RWPE2 (cell line): ENCODE measurements at regions not wholly inside any gene's neighbourhood (a gene's known extent, or its start where the extent isn't known, plus 50 kb on each side); places are given as distances from the start of the nearest gene placed in this dataset.
"Not testable (repeated sequence)": the region's sequence is repeated elsewhere in the genome, so short reads cannot be mapped to it uniquely, and the experiment has no call there.

ENCODE experiments used
- ATAC-seq: fragments of 200-7000 bp; cut with Tn5 transposase; 3 replicates; pipeline ENCODE4 v1.9.1; 2021; ENCODE audit warnings: low read depth
- DNase-seq: peaks from one replicate; pipeline ENCODE4 v3.0.0-alpha.2; 2020; ENCODE audit warnings: low spot score
- H3K27ac ChIP-seq: fragments of 450-650 bp; 2 replicates; pipeline ENCODE4 v1.5.1; 2017; ENCODE audit warnings: mild to moderate bottlenecking; ENCODE audit not compliant: poor library complexity, severe bottlenecking
- H3K27me3 ChIP-seq: fragments of 250-450 bp; sonication (Bioruptor Pico); 2 replicates; pipeline ENCODE4 v1.5.1; 2021; ENCODE audit warnings: mild to moderate bottlenecking, moderate library complexity; ENCODE audit not compliant: insufficient read depth, poor library complexity, severe bottlenecking
- H3K36me3 ChIP-seq: fragments of 250-450 bp; sonication (Bioruptor Pico); 2 replicates; pipeline ENCODE4 v1.5.1; 2020; ENCODE audit warnings: low read depth, mild to moderate bottlenecking, moderate library complexity
- H3K4me1 ChIP-seq: fragments of 250-450 bp; sonication (Bioruptor Pico); 2 replicates; pipeline ENCODE4 v1.5.1; 2021; ENCODE audit warnings: mild to moderate bottlenecking, moderate library complexity; ENCODE audit not compliant: insufficient read depth, poor library complexity, severe bottlenecking
- H3K4me3 ChIP-seq: fragments of 250-450 bp; sonication (Bioruptor Pico); 2 replicates; pipeline ENCODE4 v1.5.1; 2021; ENCODE audit warnings: mild to moderate bottlenecking, moderate library complexity; ENCODE audit not compliant: severe bottlenecking
- H3K9me3 ChIP-seq: fragments of 250-450 bp; sonication (Bioruptor Pico); 2 replicates; pipeline ENCODE4 v1.5.1; 2021; ENCODE audit warnings: mild to moderate bottlenecking, moderate library complexity; ENCODE audit not compliant: severe bottlenecking

DNA sequence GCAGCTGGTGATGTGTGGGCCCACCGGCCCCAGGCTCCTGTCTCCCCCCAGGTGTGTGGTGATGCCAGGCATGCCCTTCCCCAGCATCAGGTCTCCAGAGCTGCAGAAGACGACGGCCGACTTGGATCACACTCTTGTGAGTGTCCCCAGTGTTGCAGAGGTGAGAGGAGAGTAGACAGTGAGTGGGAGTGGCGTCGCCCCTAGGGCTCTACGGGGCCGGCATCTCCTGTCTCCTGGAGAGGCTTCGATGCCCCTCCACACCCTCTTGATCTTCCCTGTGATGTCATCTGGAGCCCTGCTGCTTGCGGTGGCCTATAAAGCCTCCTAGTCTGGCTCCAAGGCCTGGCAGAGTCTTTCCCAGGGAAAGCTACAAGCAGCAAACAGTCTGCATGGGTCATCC, 268.4 kb downstream of the OR4F29 start:
- peak; percentile 25 for DNase-seq
- H3K36me3 ChIP-seq, ATAC-seq: not testable (repeated sequence)

DNA sequence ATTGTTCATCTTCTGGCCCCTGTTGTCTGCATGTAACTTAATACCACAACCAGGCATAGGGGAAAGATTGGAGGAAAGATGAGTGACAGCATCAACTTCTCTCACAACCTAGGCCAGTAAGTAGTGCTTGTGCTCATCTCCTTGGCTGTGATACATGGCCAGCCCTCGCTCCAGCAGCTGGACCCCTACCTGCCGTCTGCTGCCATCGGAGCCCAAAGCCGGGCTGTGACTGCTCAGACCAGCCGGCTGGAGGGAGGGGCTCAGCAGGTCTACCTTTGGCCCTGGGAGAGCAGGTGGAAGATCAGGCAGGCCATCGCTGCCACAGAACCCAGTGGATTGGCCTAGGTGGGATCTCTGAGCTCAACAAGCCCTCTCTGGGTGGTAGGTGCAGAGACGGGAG, 268.8 kb downstream of the OR4F29 start:
- not testable (repeated sequence) for H3K4me3 ChIP-seq, H3K9me3 ChIP-seq, H3K27me3 ChIP-seq, H3K4me1 ChIP-seq, H3K36me3 ChIP-seq, DNase-seq, ATAC-seq, H3K27ac ChIP-seq

More for the DNA sequence above, 268.4 kb downstream of the OR4F29 start:
- not testable (repeated sequence) for H3K27ac ChIP-seq, H3K4me3 ChIP-seq, H3K4me1 ChIP-seq, H3K27me3 ChIP-seq, H3K9me3 ChIP-seq

- H3K36me3 ChIP-seq, H3K27ac ChIP-seq, H3K27me3 ChIP-seq, ATAC-seq, H3K4me3 ChIP-seq, H3K4me1 ChIP-seq, H3K9me3 ChIP-seq: not testable (repeated sequence)
- DNase-seq: peak; percentile 66
Observed at GRCh38 chr1:181247-182216, 269.9 kb downstream of the OR4F29 start.

GRCh38 chr1:180749-181205, 270.7 kb downstream of the OR4F29 start:
- H3K27me3 ChIP-seq, H3K36me3 ChIP-seq, DNase-seq, H3K27ac ChIP-seq, H3K4me1 ChIP-seq, ATAC-seq, H3K9me3 ChIP-seq, H3K4me3 ChIP-seq: not testable (repeated sequence)

GRCh38 chr1:138842-139241, 312.6 kb downstream of the OR4F29 start:
- not testable (repeated sequence) for H3K27me3 ChIP-seq, H3K36me3 ChIP-seq, H3K4me3 ChIP-seq, H3K4me1 ChIP-seq, H3K9me3 ChIP-seq, H3K27ac ChIP-seq, ATAC-seq
- DNase-seq: peak; percentile 21

GRCh38 chr1:137664-138063, 313.8 kb downstream of the OR4F29 start:
- H3K27ac ChIP-seq, ATAC-seq: not testable (repeated sequence)

DNA sequence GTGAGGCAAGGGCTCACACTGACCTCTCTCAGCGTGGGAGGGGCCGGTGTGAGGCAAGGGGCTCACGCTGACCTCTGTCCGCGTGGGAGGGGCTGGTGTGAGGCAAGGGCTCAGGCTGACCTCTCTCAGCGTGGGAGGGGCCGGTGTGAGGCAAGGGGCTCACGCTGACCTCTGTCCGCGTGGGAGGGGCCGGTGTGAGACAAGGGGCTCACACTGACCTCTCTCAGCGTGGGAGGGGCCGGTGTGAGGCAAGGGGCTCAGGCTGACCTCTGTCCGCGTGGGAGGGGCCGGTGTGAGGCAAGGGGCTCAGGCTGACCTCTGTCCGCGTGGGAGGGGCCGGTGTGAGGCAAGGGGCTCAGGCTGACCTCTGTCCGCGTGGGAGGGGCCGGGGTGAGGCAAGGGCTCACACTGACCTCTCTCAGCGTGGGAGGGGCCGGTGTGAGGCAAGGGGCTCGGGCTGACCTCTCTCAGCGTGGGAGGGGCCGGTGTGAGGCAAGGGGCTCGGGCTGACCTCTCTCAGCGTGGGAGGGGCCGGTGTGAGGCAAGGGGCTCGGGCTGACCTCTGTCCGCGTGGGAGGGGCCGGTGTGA, 315.0 kb downstream of the OR4F29 start:
- not testable (repeated sequence) for H3K4me1 ChIP-seq, H3K4me3 ChIP-seq, ATAC-seq, H3K36me3 ChIP-seq, H3K27me3 ChIP-seq, H3K9me3 ChIP-seq, H3K27ac ChIP-seq
- DNase-seq: peak; percentile 6

More at GRCh38 chr1:137664-138063, 313.8 kb downstream of the OR4F29 start:
- not testable (repeated sequence) for H3K9me3 ChIP-seq, H3K4me1 ChIP-seq, H3K4me3 ChIP-seq, H3K27me3 ChIP-seq, H3K36me3 ChIP-seq
- DNase-seq: peak; percentile 11

DNA sequence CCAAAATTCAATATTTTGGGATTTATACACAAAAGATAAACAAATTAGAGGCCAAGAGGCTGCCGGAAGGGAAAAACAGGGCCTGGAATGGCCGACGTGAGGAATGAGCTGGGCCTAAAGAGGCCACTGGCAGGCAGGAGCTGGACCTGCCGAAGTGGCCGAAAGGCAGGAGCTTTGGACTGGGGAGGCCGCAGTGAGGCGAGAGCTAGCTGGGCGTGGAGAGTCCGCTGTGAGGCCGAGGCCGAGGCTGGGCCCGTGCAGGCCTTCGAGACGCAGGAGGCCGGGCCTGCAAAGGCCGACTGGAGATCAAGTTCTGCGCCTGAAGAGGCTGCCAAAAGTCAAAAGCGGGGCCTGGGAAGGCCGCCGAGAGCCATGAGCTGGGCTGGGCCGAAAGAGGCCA, 316.5 kb downstream of the OR4F29 start:
- H3K4me1 ChIP-seq, H3K27ac ChIP-seq, H3K36me3 ChIP-seq, ATAC-seq, H3K4me3 ChIP-seq, H3K27me3 ChIP-seq, H3K9me3 ChIP-seq: not testable (repeated sequence)
- DNase-seq: peak; percentile 4

- not testable (repeated sequence) for ATAC-seq, DNase-seq, H3K4me3 ChIP-seq, H3K27me3 ChIP-seq, H3K4me1 ChIP-seq, H3K27ac ChIP-seq, H3K36me3 ChIP-seq, H3K9me3 ChIP-seq
Observed at GRCh38 chr1:118440-118839, 333.0 kb downstream of the OR4F29 start.

GRCh38 chr1:115534-115933, 335.9 kb downstream of the OR4F29 start:
- not testable (repeated sequence) for H3K4me1 ChIP-seq, H3K36me3 ChIP-seq, H3K4me3 ChIP-seq, H3K27me3 ChIP-seq, DNase-seq, ATAC-seq, H3K27ac ChIP-seq, H3K9me3 ChIP-seq

DNA sequence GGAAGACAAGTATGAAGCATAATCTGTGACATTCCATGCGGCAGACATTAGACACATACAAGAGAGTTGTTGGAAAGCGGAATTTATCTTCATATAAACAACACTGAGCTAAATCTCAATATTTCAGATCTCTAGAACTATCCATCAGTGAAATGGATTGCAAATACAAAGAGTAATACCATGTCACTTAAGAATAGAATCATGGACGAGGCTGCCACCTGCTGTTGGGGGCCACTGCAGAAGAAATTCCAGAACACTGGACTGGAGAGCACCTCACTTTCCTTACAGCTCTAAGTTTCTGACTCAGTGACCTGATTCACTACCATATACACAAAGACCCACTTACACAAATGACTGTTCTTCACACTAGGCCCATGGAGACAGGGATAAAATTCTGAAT, 346.7 kb downstream of the OR4F29 start:
- not testable (repeated sequence) for H3K4me1 ChIP-seq, H3K27ac ChIP-seq

More for the DNA sequence above, 346.7 kb downstream of the OR4F29 start:
- DNase-seq, ATAC-seq, H3K4me3 ChIP-seq, H3K27me3 ChIP-seq, H3K36me3 ChIP-seq, H3K9me3 ChIP-seq: not testable (repeated sequence)
